ENCODE measurements at regions not wholly inside any gene's neighbourhood (a gene's known extent, or its start where the extent isn't known, plus 50 kb on each side); places are given as distances from the start of the nearest gene placed in this dataset.

DNA sequence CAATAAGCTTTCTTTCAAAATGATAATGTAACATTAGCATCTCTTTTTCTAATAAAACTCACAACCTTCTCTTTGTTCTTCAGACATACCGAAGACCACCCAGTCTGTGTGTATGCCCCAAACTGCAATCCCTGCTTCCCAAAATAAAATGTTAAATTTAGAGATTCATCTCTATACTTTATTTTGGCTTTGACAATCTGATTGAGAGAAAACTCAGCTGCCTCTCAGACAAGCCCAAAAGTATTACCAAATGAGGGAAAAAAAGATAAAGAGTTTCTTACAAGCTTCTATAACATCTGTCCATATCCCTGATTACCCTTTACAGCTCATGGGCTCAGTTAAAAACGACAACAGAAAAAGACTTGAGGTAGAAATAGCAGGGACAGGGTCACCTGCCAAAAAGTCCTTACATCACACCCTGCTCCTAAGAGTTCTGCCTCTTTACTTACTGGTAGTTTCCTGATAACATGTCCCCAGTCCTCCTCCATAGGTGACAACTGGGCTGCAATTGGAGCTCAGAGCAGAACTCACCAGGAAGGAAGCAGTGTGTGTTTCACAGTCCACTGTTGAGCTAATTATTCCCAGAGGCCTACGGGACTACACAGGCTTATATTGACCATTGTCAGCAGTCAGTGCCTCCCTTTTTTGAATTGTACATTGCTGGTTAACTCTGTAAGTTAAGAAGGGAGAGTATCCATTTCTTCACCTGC, 70.9 kb upstream of the FAM9C start (continued):
- TF ChIP-seq, protein P1, sequence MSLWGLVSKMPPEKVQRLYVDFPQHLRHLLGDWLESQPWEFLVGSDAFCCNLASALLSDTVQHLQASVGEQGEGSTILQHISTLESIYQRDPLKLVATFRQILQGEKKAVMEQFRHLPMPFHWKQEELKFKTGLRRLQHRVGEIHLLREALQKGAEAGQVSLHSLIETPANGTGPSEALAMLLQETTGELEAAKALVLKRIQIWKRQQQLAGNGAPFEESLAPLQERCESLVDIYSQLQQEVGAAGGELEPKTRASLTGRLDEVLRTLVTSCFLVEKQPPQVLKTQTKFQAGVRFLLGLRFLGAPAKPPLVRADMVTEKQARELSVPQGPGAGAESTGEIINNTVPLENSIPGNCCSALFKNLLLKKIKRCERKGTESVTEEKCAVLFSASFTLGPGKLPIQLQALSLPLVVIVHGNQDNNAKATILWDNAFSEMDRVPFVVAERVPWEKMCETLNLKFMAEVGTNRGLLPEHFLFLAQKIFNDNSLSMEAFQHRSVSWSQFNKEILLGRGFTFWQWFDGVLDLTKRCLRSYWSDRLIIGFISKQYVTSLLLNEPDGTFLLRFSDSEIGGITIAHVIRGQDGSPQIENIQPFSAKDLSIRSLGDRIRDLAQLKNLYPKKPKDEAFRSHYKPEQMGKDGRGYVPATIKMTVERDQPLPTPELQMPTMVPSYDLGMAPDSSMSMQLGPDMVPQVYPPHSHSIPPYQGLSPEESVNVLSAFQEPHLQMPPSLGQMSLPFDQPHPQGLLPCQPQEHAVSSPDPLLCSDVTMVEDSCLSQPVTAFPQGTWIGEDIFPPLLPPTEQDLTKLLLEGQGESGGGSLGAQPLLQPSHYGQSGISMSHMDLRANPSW (CRISPR knock-in tag; conservative IDR thresholded peaks at IDR 0.05; ENCODE audit: low read depth) = no peak
- no peak for TF ChIP-seq MYBL2 (CRISPR knock-in tag; IDR thresholded peaks at IDR 0.05)
- TF ChIP-seq TEAD1 (CRISPR knock-in tag; IDR thresholded peaks at IDR 0.05) = no peak
- no peak for TF ChIP-seq GRHL2 (CRISPR knock-in tag; IDR thresholded peaks at IDR 0.05; ENCODE audit: insufficient replicate concordance, severe bottlenecking)

DNA sequence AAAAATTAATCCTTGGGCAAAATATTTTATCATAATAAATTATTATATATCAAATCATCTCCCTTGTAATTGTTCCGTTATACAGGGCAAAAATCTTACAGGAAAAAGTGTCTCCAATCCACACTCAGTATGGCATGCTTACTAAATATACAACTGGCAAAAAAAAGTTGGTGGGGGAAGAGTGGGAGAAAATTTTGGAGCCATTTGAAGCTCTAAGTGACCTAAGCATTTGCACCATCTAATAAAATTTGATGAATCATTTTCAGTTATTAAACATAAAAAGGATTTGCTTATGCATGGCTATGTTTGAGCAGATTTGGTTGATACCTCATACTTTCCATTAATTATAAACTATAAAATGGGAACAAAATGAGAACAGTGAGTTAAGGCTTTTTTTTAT, 68.1 kb upstream of the FAM9C start:
- DNase-seq (ENCODE audit: low spot score) (no peak), ATAC-seq (no peak)
- ChIA-PET POLR2A (no interaction called here), CTCF (no interaction called here)
- Mint-ChIP-seq H3K36me3 (peaks cover 18% of the 10 kb centered on the region), H3K27ac (no peak overlapping the region), H3K27me3 (ENCODE audit: low read depth) (0 out of 2 replicates have a peak, but pooled peaks cover 4% of the 10 kb centered on the region), H3K9me3 (peaks cover 17% of the 10 kb centered on the region), H3K4me1 (peaks cover 8% of the 10 kb centered on the region; the same call in 1 of the 2 replicates), H3K4me3 (no peak overlapping the region)
- TF ChIP-seq ZBTB21 (CRISPR knock-in tag; IDR thresholded peaks at IDR 0.05; ENCODE audit: borderline replicate concordance) = no peak
- no peak for TF ChIP-seq NFYB (CRISPR knock-in tag; conservative IDR thresholded peaks at IDR 0.05; ENCODE audit: low read depth)
- no peak for TF ChIP-seq ZNF138 (CRISPR knock-in tag; conservative IDR thresholded peaks at IDR 0.05)
- no peak for TF ChIP-seq MYBL2 (CRISPR knock-in tag; IDR thresholded peaks at IDR 0.05)
- TF ChIP-seq, protein P2, sequence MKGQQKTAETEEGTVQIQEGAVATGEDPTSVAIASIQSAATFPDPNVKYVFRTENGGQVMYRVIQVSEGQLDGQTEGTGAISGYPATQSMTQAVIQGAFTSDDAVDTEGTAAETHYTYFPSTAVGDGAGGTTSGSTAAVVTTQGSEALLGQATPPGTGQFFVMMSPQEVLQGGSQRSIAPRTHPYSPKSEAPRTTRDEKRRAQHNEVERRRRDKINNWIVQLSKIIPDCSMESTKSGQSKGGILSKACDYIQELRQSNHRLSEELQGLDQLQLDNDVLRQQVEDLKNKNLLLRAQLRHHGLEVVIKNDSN (CRISPR knock-in tag; IDR thresholded peaks at IDR 0.05) = no peak
- TF ChIP-seq ZNF317 (CRISPR knock-in tag; IDR thresholded peaks at IDR 0.05; ENCODE audit: borderline replicate concordance, low read depth) = no peak
- TF ChIP-seq CREB1 (CRISPR knock-in tag; IDR thresholded peaks at IDR 0.05) = no peak
- TF ChIP-seq NR2C2 (CRISPR knock-in tag; IDR thresholded peaks at IDR 0.05) = no peak
- TF ChIP-seq, protein P3, sequence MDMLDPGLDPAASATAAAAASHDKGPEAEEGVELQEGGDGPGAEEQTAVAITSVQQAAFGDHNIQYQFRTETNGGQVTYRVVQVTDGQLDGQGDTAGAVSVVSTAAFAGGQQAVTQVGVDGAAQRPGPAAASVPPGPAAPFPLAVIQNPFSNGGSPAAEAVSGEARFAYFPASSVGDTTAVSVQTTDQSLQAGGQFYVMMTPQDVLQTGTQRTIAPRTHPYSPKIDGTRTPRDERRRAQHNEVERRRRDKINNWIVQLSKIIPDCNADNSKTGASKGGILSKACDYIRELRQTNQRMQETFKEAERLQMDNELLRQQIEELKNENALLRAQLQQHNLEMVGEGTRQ (CRISPR knock-in tag; IDR thresholded peaks at IDR 0.05) = no peak
- TF ChIP-seq ZNF423 (CRISPR knock-in tag; IDR thresholded peaks at IDR 0.05) = no peak
- TF ChIP-seq FOXK1 (CRISPR knock-in tag; IDR thresholded peaks at IDR 0.05) = no peak
- TF ChIP-seq SOX15 (CRISPR knock-in tag; IDR thresholded peaks at IDR 0.05) = no peak
- TF ChIP-seq, protein P4, sequence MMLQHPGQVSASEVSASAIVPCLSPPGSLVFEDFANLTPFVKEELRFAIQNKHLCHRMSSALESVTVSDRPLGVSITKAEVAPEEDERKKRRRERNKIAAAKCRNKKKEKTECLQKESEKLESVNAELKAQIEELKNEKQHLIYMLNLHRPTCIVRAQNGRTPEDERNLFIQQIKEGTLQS (CRISPR knock-in tag; conservative IDR thresholded peaks at IDR 0.05) = no peak
- TF ChIP-seq JUN (CRISPR knock-in tag; IDR thresholded peaks at IDR 0.05) = no peak
- TF ChIP-seq NR1H2 (CRISPR knock-in tag; IDR thresholded peaks at IDR 0.05) = no peak

All from WTC11 (cell line).